Esophagus (tissue), 2 donors: ENCODE measurements at regions not wholly inside any gene's neighbourhood (a gene's known extent, or its start where the extent isn't known, plus 50 kb on each side); places are given as distances from the start of the nearest gene placed in this dataset.
A peak's percentile ranks its signal among the peaks of the same experiment; 100 is the strongest.

ENCODE experiments used
- H3K27ac ChIP-seq, 2 donors: one replicate each; pipeline ENCODE4 v1.5.1; 2013; ENCODE audit warnings: low read depth in 2 of 2, mild to moderate bottlenecking in 2 of 2, inconsistent platforms in 1 of 2, low read length in 1 of 2, moderate library complexity in 1 of 2
- H3K27me3 ChIP-seq, 2 donors: one replicate each; pipeline ENCODE4 v1.6.1; 2013; ENCODE audit warnings: low read length in 2 of 2, control low read depth in 1 of 2, mild to moderate bottlenecking in 1 of 2; ENCODE audit not compliant: insufficient read depth in 2 of 2, control insufficient read depth in 1 of 2
- H3K36me3 ChIP-seq, 2 donors: one replicate each; pipeline ENCODE4 v1.6.1; 2013; ENCODE audit warnings: low read length in 1 of 2; ENCODE audit not compliant: control insufficient read depth in 2 of 2, insufficient read depth in 2 of 2
- H3K4me1 ChIP-seq, 2 donors: one replicate each; pipeline ENCODE4 v1.6.1; 2013; ENCODE audit warnings: low read length in 1 of 2; ENCODE audit not compliant: control insufficient read depth in 2 of 2, insufficient read depth in 2 of 2
- H3K4me3 ChIP-seq, 2 donors: one replicate each; pipeline ENCODE4 v1.5.1; 2013; ENCODE audit warnings: low read length in 2 of 2, mild to moderate bottlenecking in 2 of 2, low read depth in 1 of 2, moderate library complexity in 1 of 2
- H3K9me3 ChIP-seq, 2 donors: one replicate each; pipeline ENCODE4 v1.6.1; 2013; ENCODE audit warnings: mild to moderate bottlenecking in 2 of 2, low read depth in 1 of 2, low read length in 1 of 2, moderate library complexity in 1 of 2; ENCODE audit not compliant: control insufficient read depth in 2 of 2, insufficient read depth in 1 of 2
- WGBS, 2 donors: extraction: QIAGEN DNeasy Blood & Tissue Kit; methylation state at CpG; one replicate each; pipeline ENCODE4 v1.1.7; 2013; 5-methylcytosine and 5-hydroxymethylcytosine counted together
- donor health status: healthy with polysubstance abuse.
- donor health status: Bipolar disorder and iron deficiency.

- no peaks in the 10 kb centered on the region for H3K27me3 ChIP-seq
- H3K4me3 ChIP-seq = no peak overlapping the region
- H3K36me3 ChIP-seq = no peaks in the 10 kb centered on the region
- H3K9me3 ChIP-seq = peaks cover 0 to 3% of the 10 kb centered on the region in 2 donors
- no peak overlapping the region for H3K27ac ChIP-seq
- H3K4me1 ChIP-seq = no peaks in the 10 kb centered on the region
- 67 to 77% methylated on average over 3 of the region's 3 CpGs for WGBS, 2 donors
Measured at GRCh38 chr5:61215996-61216395, 53.7 kb upstream of the SMIM15 start.

GRCh38 chr5:61216741-61217140, 54.5 kb upstream of the SMIM15 start:
- Histone ChIP-seq H3K9me3 (peaks cover 0 to 3% of the 10 kb centered on the region in 2 donors), H3K4me3 (no peak overlapping the region), H3K4me1 (no peaks in the 10 kb centered on the region), H3K27ac (no peak overlapping the region), H3K36me3 (no peaks in the 10 kb centered on the region), H3K27me3 (no peaks in the 10 kb centered on the region)
- WGBS, 2 donors = 79 to 85% methylated on average over 2 of the region's 2 CpGs

- H3K27ac ChIP-seq = no peak overlapping the region
- no peaks in the 10 kb centered on the region for H3K27me3 ChIP-seq
- H3K4me3 ChIP-seq = no peak overlapping the region
- 89 to 91% methylated on average over 3 of the region's 3 CpGs for WGBS, 2 donors
- no peaks in the 10 kb centered on the region for H3K4me1 ChIP-seq
- H3K9me3 ChIP-seq = peaks cover 0 to 3% of the 10 kb centered on the region in 2 donors
- H3K36me3 ChIP-seq = no peaks in the 10 kb centered on the region
Measured at GRCh38 chr5:61217214-61217613, 54.9 kb upstream of the SMIM15 start.

GRCh38 chr5:61228229-61228628, 66.0 kb upstream of the SMIM15 start:
- Histone ChIP-seq H3K4me1 (peaks cover 5 to 11% of the 10 kb centered on the region in 2 donors), H3K9me3 (peaks cover 0 to 2% of the 10 kb centered on the region in 2 donors), H3K27ac (peak overlapping the region in 1 of 2 donors; percentile 28), H3K27me3 (no peaks in the 10 kb centered on the region), H3K36me3 (no peaks in the 10 kb centered on the region), H3K4me3 (peak overlapping the region in 1 of 2 donors; percentile 8)
- 49 to 67% methylated on average over 6 of the region's 6 CpGs for WGBS, 2 donors

GRCh38 chr5:61228691-61229280, 66.5 kb upstream of the SMIM15 start:
- Histone ChIP-seq H3K27me3 (no peaks in the 10 kb centered on the region), H3K9me3 (peaks cover 0 to 2% of the 10 kb centered on the region in 2 donors), H3K4me3 (peak overlapping the region in 1 of 2 donors; percentile 8), H3K27ac (peak overlapping the region in 1 of 2 donors; percentile 28), H3K36me3 (no peaks in the 10 kb centered on the region), H3K4me1 (peaks cover 5 to 11% of the 10 kb centered on the region in 2 donors)
- 43 to 49% methylated on average over 12 of the region's 12 CpGs for WGBS, 2 donors

- no peaks in the 10 kb centered on the region for H3K36me3 ChIP-seq
- no peak overlapping the region for H3K4me3 ChIP-seq
- no peak overlapping the region for H3K27ac ChIP-seq
- peaks cover 5 to 11% of the 10 kb centered on the region in 2 donors for H3K4me1 ChIP-seq
- peaks cover 0 to 2% of the 10 kb centered on the region in 2 donors for H3K9me3 ChIP-seq
- WGBS, 2 donors = 38 to 41% methylated on average over 6 of the region's 6 CpGs
- no peaks in the 10 kb centered on the region for H3K27me3 ChIP-seq
Measured at GRCh38 chr5:61229416-61229815, 67.1 kb upstream of the SMIM15 start.

- WGBS, 2 donors = 87 to 90% methylated on average over 3 of the region's 3 CpGs
- Histone ChIP-seq H3K9me3 (peaks cover 0 to 2% of the 10 kb centered on the region in 2 donors), H3K27ac (no peak overlapping the region)
Measured at GRCh38 chr5:61230492-61230891, 68.2 kb upstream of the SMIM15 start.

GRCh38 chr5:61231813-61232212, 69.5 kb upstream of the SMIM15 start:
- peaks cover 0 to 2% of the 10 kb centered on the region in 2 donors for H3K9me3 ChIP-seq
- no peak overlapping the region for H3K27ac ChIP-seq
- H3K27me3 ChIP-seq = no peaks in the 10 kb centered on the region

More at GRCh38 chr5:61230492-61230891, 68.2 kb upstream of the SMIM15 start:
- Histone ChIP-seq H3K4me3 (no peak overlapping the region), H3K4me1 (peaks cover 5 to 11% of the 10 kb centered on the region in 2 donors), H3K36me3 (no peaks in the 10 kb centered on the region), H3K27me3 (no peaks in the 10 kb centered on the region)

GRCh38 chr5:61232490-61233050, 70.3 kb upstream of the SMIM15 start:
- peaks cover 5 to 11% of the 10 kb centered on the region in 2 donors for H3K4me1 ChIP-seq
- H3K27me3 ChIP-seq = no peaks in the 10 kb centered on the region
- H3K36me3 ChIP-seq = no peaks in the 10 kb centered on the region
- WGBS, 2 donors = 59 to 67% methylated on average over 3 of the region's 3 CpGs
- no peak overlapping the region for H3K27ac ChIP-seq
- no peak overlapping the region for H3K4me3 ChIP-seq
- peaks cover 0 to 2% of the 10 kb centered on the region in 2 donors for H3K9me3 ChIP-seq

More at GRCh38 chr5:61231813-61232212, 69.5 kb upstream of the SMIM15 start:
- Histone ChIP-seq H3K36me3 (no peaks in the 10 kb centered on the region), H3K4me1 (peaks cover 5 to 11% of the 10 kb centered on the region in 2 donors), H3K4me3 (no peak overlapping the region)

- H3K9me3 ChIP-seq = peaks cover 0 to 2% of the 10 kb centered on the region in 2 donors
- no peak overlapping the region for H3K4me3 ChIP-seq
- H3K4me1 ChIP-seq = peaks cover 5 to 7% of the 10 kb centered on the region in 2 donors
- no peaks in the 10 kb centered on the region for H3K27me3 ChIP-seq
- H3K36me3 ChIP-seq = no peaks in the 10 kb centered on the region
- no peak overlapping the region for H3K27ac ChIP-seq
- WGBS, 2 donors = 55 to 67% methylated on average over 4 of the region's 4 CpGs
Measured at GRCh38 chr5:61234019-61234418, 71.8 kb upstream of the SMIM15 start.
